ENCODE measurements at regions not wholly inside any gene's neighbourhood (a gene's known extent, or its start where the extent isn't known, plus 50 kb on each side); places are given as distances from the start of the nearest gene placed in this dataset.

DNA sequence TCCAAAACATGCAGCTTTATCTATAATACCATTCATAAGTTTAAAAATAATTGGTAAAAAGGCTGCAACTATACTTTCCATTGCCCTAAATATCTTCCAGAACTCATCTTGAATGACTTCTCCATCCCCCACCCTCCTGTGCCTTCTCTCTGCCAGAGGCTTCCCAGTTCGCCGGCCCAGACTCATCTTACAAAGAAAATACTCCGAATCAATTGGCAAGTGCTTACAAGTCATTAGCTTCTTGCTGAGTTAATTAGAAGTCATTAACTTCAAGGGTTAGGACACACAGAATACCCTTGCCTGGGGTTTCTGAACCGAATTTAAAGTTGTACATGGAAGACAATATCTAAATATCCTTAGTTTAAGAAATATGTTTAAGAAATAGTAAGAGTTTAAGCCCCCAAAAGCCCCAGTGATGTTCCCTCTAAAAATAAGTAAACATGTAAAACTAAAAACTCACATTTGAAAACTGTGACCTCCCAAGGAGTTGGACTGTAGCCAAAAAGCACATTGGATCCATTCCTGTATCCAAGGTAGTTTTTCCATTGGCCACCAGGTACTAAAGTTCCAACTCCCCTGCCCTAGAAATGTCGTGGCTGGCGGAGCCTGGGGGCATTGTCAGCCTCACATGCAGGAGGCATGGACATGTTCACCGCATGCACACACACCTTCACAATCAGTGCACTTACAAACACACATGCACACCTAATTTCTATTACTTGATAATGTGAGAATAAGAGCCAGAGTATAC is 535.2 kb upstream of the FAT1 start:
- Histone ChIP-seq H3K36me3 (replicated peaks in 1 of 2; ENCODE audit: control extremely low read depth in 1 of 2, control insufficient read depth in 1 of 2, extremely low read depth in 1 of 2, insufficient read depth in 2 of 2, low read length in 1 of 2) (no peaks in the 10 kb centered on the region), H2AFZ (ENCODE audit: insufficient read depth, low read depth, low read length, poor library complexity, severe bottlenecking) (no peak overlapping the region), H3K4me1 (ENCODE audit: control insufficient read depth in 2 of 2, insufficient read depth in 2 of 2, low read length in 2 of 2) (no peaks in the 10 kb centered on the region), H3K27me3 (replicated peaks in 1 of 4; ENCODE audit: control extremely low read depth in 1 of 4, control insufficient read depth in 3 of 4, insufficient read depth in 4 of 4, low read length in 3 of 4) (no peaks in the 10 kb centered on the region), H3K27ac (ENCODE audit: low read length in 2 of 2) (no peak overlapping the region), H3K79me2 (ENCODE audit: control insufficient read depth, insufficient read depth, low read length) (no peaks in the 10 kb centered on the region), H3K9ac (ENCODE audit: low read length) (no peak overlapping the region), H3K9me3 (ENCODE audit: control extremely low read depth in 1 of 3, control insufficient read depth in 2 of 3, insufficient read depth in 1 of 3, low read length in 2 of 3) (no peaks in the 10 kb centered on the region), H4K20me1 (ENCODE audit: control insufficient read depth, insufficient read depth, low read length, poor library complexity, severe bottlenecking) (no peaks in the 10 kb centered on the region), H3K4me2 (replicated peaks; ENCODE audit: low read depth, low read length, poor library complexity, severe bottlenecking) (no peak overlapping the region), H3K4me3 (ENCODE audit: control extremely low read depth in 1 of 5, extremely low read depth in 1 of 5, insufficient read depth in 1 of 5, low read depth in 2 of 5, low read length in 4 of 5) (no peak overlapping the region)
- Mint-ChIP-seq H3K27ac (no peak overlapping the region), H3K4me3 (no peak overlapping the region), H3K9me3 (ENCODE audit: insufficient read depth) (peaks cover 11% of the 10 kb centered on the region), H3K27me3 (no peaks in the 10 kb centered on the region), H3K4me1 (no peaks in the 10 kb centered on the region)
- WGBS (ENCODE audit: insufficient coverage): 20% methylated on average over 2 of the region's 7 CpGs
- ChIA-PET CTCF (no interaction called here), POLR2A (no interaction called here)
- TF ChIP-seq EZH2 (IDR thresholded peaks at IDR 0.05; ENCODE audit: borderline replicate concordance, insufficient read depth, low read depth, low read length, poor library complexity, severe bottlenecking): no peak
- TF ChIP-seq, protein P1, sequence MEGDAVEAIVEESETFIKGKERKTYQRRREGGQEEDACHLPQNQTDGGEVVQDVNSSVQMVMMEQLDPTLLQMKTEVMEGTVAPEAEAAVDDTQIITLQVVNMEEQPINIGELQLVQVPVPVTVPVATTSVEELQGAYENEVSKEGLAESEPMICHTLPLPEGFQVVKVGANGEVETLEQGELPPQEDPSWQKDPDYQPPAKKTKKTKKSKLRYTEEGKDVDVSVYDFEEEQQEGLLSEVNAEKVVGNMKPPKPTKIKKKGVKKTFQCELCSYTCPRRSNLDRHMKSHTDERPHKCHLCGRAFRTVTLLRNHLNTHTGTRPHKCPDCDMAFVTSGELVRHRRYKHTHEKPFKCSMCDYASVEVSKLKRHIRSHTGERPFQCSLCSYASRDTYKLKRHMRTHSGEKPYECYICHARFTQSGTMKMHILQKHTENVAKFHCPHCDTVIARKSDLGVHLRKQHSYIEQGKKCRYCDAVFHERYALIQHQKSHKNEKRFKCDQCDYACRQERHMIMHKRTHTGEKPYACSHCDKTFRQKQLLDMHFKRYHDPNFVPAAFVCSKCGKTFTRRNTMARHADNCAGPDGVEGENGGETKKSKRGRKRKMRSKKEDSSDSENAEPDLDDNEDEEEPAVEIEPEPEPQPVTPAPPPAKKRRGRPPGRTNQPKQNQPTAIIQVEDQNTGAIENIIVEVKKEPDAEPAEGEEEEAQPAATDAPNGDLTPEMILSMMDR (IDR thresholded peaks at IDR 0.05): no peak
- no peak for ATAC-seq (ENCODE audit: low read depth)
- DNase-seq: no peak
- intact Hi-C loops (cut with micrococcal nuclease): no loop called here

DNA sequence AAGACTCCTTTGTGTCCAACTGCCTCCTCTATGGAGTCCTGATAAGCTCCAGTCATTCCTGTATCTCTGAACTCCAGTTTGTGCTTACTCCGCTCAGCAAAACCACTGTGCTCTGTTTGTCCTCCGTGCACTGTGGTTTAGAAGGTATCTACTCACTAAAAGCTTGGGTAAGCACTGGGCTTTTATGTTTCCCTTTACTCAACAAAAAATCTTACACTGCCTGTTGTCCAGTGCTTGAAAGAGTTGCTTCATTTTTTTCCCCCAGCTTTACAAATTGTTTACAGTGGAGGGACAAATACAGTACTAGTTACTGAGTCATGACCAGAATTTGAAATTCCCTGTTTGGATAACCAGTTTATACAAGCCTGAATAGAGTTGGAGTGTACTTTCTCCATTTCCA is 545.3 kb upstream of the FAT1 start:
- Histone ChIP-seq H3K4me3 (ENCODE audit: control extremely low read depth in 1 of 5, extremely low read depth in 1 of 5, insufficient read depth in 1 of 5, low read depth in 2 of 5, low read length in 4 of 5) (no peak overlapping the region), H3K79me2 (ENCODE audit: control insufficient read depth, insufficient read depth, low read length) (no peaks in the 10 kb centered on the region), H4K20me1 (ENCODE audit: control insufficient read depth, insufficient read depth, low read length, poor library complexity, severe bottlenecking) (no peaks in the 10 kb centered on the region), H3K36me3 (replicated peaks in 1 of 2; ENCODE audit: control extremely low read depth in 1 of 2, control insufficient read depth in 1 of 2, extremely low read depth in 1 of 2, insufficient read depth in 2 of 2, low read length in 1 of 2) (no peaks in the 10 kb centered on the region), H3K9ac (ENCODE audit: low read length) (no peak overlapping the region), H3K4me2 (replicated peaks; ENCODE audit: low read depth, low read length, poor library complexity, severe bottlenecking) (no peak overlapping the region), H3K27me3 (replicated peaks in 1 of 4; ENCODE audit: control extremely low read depth in 1 of 4, control insufficient read depth in 3 of 4, insufficient read depth in 4 of 4, low read length in 3 of 4) (no peaks in the 10 kb centered on the region), H3K9me3 (ENCODE audit: control extremely low read depth in 1 of 3, control insufficient read depth in 2 of 3, insufficient read depth in 1 of 3, low read length in 2 of 3) (peaks cover 0 to 8% (median 0%) of the 10 kb centered on the region in 3 donors), H3K27ac (ENCODE audit: low read length in 2 of 2) (no peak overlapping the region), H2AFZ (ENCODE audit: insufficient read depth, low read depth, low read length, poor library complexity, severe bottlenecking) (no peak overlapping the region), H3K4me1 (ENCODE audit: control insufficient read depth in 2 of 2, insufficient read depth in 2 of 2, low read length in 2 of 2) (no peaks in the 10 kb centered on the region)
- CTCF ChIA-PET: no interaction called here
- WGBS (ENCODE audit: insufficient coverage): no CpG with 5 or more reads among the region's 2 CpGs
- Mint-ChIP-seq H3K27ac (no peak overlapping the region), H3K27me3 (no peaks in the 10 kb centered on the region), H3K4me3 (no peak overlapping the region), H3K4me1 (no peaks in the 10 kb centered on the region), H3K9me3 (ENCODE audit: insufficient read depth) (peaks cover 6% of the 10 kb centered on the region)
- ATAC-seq (ENCODE audit: low read depth): no peak
- POLR2A ChIA-PET: no interaction called here
- DNase-seq: no peak
- intact Hi-C loops (cut with micrococcal nuclease): no loop called here
- TF ChIP-seq EZH2 (IDR thresholded peaks at IDR 0.05; ENCODE audit: borderline replicate concordance, insufficient read depth, low read depth, low read length, poor library complexity, severe bottlenecking): no peak
- TF ChIP-seq, protein P1 (IDR thresholded peaks at IDR 0.05): no peak

Measured in B cell (primary cell).